Suprapubic skin (tissue), 4 donors: ENCODE measurements at regions not wholly inside any gene's neighbourhood (a gene's known extent, or its start where the extent isn't known, plus 50 kb on each side); places are given as distances from the start of the nearest gene placed in this dataset.

Experiments
- DNase-seq, 2 donors: peaks; one replicate each; pipeline ENCODE4 v3.0.0-alpha.2; 2019; ENCODE audit warnings: low spot score in 2 of 2
- H3K27ac ChIP-seq: fragments of 200-600 bp; sonication (generic); one replicate; pipeline ENCODE4 v1.5.1; 2019
- H3K27me3 ChIP-seq: fragments of 200-600 bp; sonication (generic); one replicate; pipeline ENCODE4 v1.5.1; 2019
- H3K36me3 ChIP-seq: fragments of 200-600 bp; sonication (generic); one replicate; pipeline ENCODE4 v1.5.1; 2019
- H3K4me1 ChIP-seq: fragments of 200-600 bp; sonication (generic); one replicate; pipeline ENCODE4 v1.5.1; 2019
- H3K4me3 ChIP-seq: fragments of 200-600 bp; sonication (generic); one replicate; pipeline ENCODE4 v1.5.1; 2019; ENCODE audit warnings: mild to moderate bottlenecking
- H3K9me3 ChIP-seq: fragments of 200-600 bp; sonication (generic); one replicate; pipeline ENCODE4 v1.5.1; 2019
- EP300 ChIP-seq: sonication (generic); formaldehyde crosslinking; IDR thresholded peaks from one replicate; pipeline ENCODE4 v1.6.1; 2017; ENCODE audit warnings: antibody characterized with exemption
- POLR2A ChIP-seq, 2 donors: fragments of 450-650 bp; IDR thresholded peaks; one replicate each; pipeline ENCODE4 v1.6.1; 2017; ENCODE audit warnings: antibody characterized with exemption in 2 of 2, mild to moderate bottlenecking in 2 of 2, moderate library complexity in 2 of 2
- POLR2AphosphoS5 ChIP-seq, 3 donors: sonication (generic); formaldehyde crosslinking; IDR thresholded peaks; one replicate each; pipeline ENCODE4 v1.6.1; 2017; ENCODE audit warnings: antibody characterized with exemption in 3 of 3
- WGBS: methylation state at CpG from one replicate; pipeline ENCODE4 v1.1.5; 2018; 5-methylcytosine and 5-hydroxymethylcytosine counted together
- TF ChIP-seq, protein P1 (sequence below), 2 donors: fragments of 200-600 bp in 1 of 2; fragments of 450-650 bp in 1 of 2; sonication (generic) in 1 of 2; IDR thresholded peaks; one replicate each; pipeline ENCODE4 v1.5.1; 2016 to 2019; ENCODE audit warnings: antibody characterized with exemption in 2 of 2, mild to moderate bottlenecking in 1 of 2, moderate library complexity in 1 of 2

DNA sequence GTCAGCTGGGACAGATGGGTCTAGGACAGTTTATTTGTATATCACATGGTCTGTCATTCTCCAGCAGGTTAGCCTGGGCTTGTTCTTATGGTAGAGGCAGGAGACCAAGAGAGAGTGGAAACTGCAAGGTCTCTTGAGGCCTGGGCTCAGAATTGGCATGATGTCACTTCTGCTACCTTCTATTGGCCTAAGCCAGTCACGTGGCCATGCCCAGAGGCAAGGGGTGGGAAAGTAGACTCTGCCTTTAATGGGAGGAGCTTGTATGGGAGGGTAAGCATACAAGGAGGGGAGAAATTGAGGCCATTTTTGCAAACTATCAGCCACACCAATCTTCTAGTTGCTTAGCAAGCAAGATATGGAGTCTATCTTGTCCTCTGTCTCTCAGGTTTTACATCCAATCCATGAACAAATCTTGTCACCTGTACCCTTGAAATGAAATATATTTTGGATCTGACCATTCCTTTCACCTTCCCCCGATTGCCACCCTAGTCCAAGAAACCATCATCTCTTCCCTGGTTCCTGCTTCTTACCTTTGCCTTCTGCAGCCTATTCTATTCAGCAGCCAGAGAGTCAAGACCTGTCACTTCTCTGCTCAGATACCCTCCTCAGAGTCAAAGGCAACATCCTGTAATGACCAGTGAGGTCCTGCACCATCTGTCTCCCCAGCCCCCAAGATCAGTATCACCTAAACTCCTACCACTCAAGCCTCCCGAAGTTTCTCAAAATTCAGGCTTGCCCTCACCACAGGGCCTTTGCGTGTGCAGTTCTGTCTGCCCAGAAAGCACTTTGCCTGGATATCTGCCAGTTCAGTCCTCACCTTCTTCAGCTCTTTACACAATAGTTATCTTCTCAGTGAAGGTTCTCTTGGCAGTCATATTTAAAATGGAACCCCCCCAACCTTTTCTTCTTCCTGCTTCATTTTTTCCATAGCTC, 240.0 kb downstream of the LOXHD1 start:
- H3K36me3 ChIP-seq, result no peaks in the 10 kb centered on the region
- WGBS, result 94% methylated on average over 4 of the region's 4 CpGs
- no peak overlapping the region for H3K27ac ChIP-seq
- peak in 1 of 2 donors; percentile 4 for DNase-seq
- H3K27me3 ChIP-seq, result no peaks in the 10 kb centered on the region
- H3K4me3 ChIP-seq, result no peak overlapping the region
- H3K9me3 ChIP-seq, result no peaks in the 10 kb centered on the region
- H3K4me1 ChIP-seq, result peaks cover 20% of the 10 kb centered on the region
- no peak for TF ChIP-seq POLR2AphosphoS5 (IDR thresholded peaks at IDR 0.05)
- no peak for TF ChIP-seq POLR2A (IDR thresholded peaks at IDR 0.05)
- no peak for TF ChIP-seq EP300
- TF ChIP-seq, protein P1, sequence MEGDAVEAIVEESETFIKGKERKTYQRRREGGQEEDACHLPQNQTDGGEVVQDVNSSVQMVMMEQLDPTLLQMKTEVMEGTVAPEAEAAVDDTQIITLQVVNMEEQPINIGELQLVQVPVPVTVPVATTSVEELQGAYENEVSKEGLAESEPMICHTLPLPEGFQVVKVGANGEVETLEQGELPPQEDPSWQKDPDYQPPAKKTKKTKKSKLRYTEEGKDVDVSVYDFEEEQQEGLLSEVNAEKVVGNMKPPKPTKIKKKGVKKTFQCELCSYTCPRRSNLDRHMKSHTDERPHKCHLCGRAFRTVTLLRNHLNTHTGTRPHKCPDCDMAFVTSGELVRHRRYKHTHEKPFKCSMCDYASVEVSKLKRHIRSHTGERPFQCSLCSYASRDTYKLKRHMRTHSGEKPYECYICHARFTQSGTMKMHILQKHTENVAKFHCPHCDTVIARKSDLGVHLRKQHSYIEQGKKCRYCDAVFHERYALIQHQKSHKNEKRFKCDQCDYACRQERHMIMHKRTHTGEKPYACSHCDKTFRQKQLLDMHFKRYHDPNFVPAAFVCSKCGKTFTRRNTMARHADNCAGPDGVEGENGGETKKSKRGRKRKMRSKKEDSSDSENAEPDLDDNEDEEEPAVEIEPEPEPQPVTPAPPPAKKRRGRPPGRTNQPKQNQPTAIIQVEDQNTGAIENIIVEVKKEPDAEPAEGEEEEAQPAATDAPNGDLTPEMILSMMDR (IDR thresholded peaks at IDR 0.05), result no peak

DNA sequence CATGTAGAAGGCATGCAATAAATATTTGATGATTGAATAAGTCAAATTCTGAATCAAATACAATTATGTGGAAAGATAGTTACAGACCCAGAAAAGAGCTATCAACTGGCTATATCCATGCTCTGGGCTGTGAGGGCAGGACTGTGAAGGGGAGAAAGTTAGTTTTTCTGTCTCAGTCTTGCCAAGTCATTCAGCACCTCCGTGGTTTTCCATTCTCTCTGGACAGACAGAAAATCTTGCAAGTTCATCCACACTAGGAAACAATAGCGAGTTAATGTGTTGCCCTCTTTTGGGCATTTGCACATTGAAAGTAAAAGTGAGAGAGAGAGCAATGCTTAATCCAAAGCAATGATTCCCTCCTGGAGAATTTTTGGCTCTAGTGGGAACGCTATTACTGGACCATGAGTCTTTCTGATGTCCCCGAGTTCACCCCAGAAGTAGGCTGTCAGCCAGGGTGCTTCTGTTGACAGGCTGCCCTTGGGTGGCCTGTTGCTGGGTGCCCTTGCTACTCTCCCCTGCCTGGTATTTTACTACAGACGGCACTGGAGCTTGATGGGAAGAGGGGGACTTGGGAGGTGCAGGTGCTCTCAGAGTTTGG, 238.3 kb downstream of the LOXHD1 start:
- Histone ChIP-seq H3K9me3 (no peaks in the 10 kb centered on the region), H3K36me3 (no peaks in the 10 kb centered on the region), H3K27me3 (no peaks in the 10 kb centered on the region), H3K4me3 (no peak overlapping the region), H3K4me1 (peaks cover 14% of the 10 kb centered on the region), H3K27ac (no peak overlapping the region)
- WGBS, result 38% methylated on average over 5 of the region's 5 CpGs
- TF ChIP-seq, protein P1 (IDR thresholded peaks at IDR 0.05), result no peak
- no peak for TF ChIP-seq POLR2A (IDR thresholded peaks at IDR 0.05)
- peak in 1 of 2 donors; percentile 35 for DNase-seq

DNA sequence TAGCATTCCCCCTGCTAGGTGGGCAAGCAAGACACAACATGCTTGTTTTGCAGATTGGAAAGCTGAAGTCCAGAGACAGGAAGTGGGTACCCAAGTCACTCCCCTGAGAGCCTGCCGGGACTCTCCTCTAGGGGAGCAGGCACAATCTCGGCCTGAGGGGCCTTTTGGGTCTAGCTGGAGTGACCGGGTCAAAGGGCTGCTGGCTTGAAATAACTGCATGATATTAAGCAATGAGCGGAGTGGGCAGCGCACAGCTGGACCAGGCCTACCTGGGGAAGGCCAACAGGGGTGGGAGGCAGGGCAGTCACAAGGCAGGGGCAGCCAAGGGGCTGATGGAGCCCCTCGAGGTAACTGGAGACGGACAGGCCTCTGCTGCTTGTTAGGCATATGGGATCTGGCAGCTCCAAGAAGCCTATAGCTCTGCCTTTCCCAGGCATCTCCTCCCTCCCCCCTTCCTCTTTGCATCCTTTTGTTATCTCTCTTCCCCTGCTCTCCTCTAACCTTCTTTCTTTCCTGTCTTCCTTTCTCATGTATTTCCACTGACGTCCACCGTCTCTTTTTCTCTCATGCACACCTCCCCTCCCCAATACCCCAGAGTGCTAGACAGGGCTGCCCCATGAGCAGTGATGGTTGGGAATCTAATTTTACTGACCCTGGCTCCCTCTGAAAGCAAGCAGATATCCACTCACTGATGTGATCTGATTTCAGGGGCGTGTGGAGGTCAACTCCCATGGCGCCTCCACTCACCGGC, 237.5 kb downstream of the LOXHD1 start:
- Histone ChIP-seq H3K27me3 (no peaks in the 10 kb centered on the region), H3K4me3 (no peak overlapping the region), H3K36me3 (no peaks in the 10 kb centered on the region), H3K4me1 (peaks cover 11% of the 10 kb centered on the region), H3K27ac (no peak overlapping the region), H3K9me3 (no peaks in the 10 kb centered on the region)
- 76% methylated on average over 12 of the region's 12 CpGs for WGBS
- no peak for TF ChIP-seq POLR2AphosphoS5 (IDR thresholded peaks at IDR 0.05)
- TF ChIP-seq, protein P1 (IDR thresholded peaks at IDR 0.05), result no peak
- no peak for TF ChIP-seq POLR2A (IDR thresholded peaks at IDR 0.05)
- TF ChIP-seq EP300, result no peak
- DNase-seq, result peak in 1 of 2 donors; percentile 66

DNA sequence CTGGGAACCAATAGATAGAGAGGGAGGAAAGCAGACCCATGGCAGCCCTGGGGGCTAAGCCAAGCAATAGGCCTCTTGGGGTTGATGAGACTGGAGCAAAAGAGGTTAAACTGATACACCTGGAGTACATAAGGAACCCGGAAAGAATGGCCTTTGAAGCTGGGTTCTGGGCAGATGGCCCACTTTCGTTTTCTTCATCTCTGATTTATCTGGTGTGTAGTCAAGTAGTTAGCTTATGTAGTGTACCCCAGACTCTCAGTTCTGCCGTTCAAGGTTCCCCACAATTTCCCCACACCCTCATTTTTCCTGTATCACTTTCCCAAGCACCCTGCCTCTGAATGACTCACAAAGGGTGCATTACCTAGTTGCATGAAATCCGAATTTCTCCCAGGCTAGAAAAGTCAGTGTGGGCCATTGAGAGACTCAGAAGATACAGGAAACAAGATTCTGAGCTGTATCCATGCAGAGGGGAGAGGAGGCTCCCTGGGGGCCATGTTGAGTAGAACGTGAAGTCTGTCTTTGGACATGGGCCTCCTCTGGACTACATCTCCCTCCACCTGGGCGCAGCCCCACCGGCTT, 235.0 kb downstream of the LOXHD1 start:
- TF ChIP-seq, protein P1 (IDR thresholded peaks at IDR 0.05), result no peak
- TF ChIP-seq EP300 (no peak), POLR2AphosphoS5 (IDR thresholded peaks at IDR 0.05) (no peak), POLR2A (IDR thresholded peaks at IDR 0.05) (no peak)
- Histone ChIP-seq H3K27me3 (no peaks in the 10 kb centered on the region), H3K9me3 (no peaks in the 10 kb centered on the region), H3K4me1 (peaks cover 11% of the 10 kb centered on the region), H3K4me3 (no peak overlapping the region), H3K36me3 (no peaks in the 10 kb centered on the region), H3K27ac (no peak overlapping the region)
- 56% methylated on average over 7 of the region's 7 CpGs for WGBS
- DNase-seq, result no peak
